Panc1 (cell line): ENCODE measurements at regions not wholly inside any gene's neighbourhood (a gene's known extent, or its start where the extent isn't known, plus 50 kb on each side); places are given as distances from the start of the nearest gene placed in this dataset.

Experiments used
- ATAC-seq: fragments of 200-7000 bp; cut with Tn5 transposase; 2 replicates; pipeline ENCODE4 v1.9.1; 2020; ENCODE audit warnings: mild to moderate bottlenecking, moderate library complexity
- BruUV-seq: library from RNA; stranded (reverse); fragments of 400-500 nt; replicated peaks from 2 replicates; lab custom pipeline; 2021; lab: Mats Ljungman, UMichigan
- CTCF ChIA-PET: fragments of 300-600 bp; sonication (Branson Sonifier 250); formaldehyde crosslinking; loops from one replicate; lab custom pipeline; 2022; ENCODE audit warnings: antibody characterized with exemption; lab: Charles Lee
- POLR2A ChIA-PET: fragments of 300-600 bp; sonication (Branson Sonifier 250); formaldehyde crosslinking; loops from one replicate; lab custom pipeline; 2022; ENCODE audit warnings: antibody characterized with exemption; lab: Charles Lee
- DNase-seq: peaks from one replicate; pipeline ENCODE4 v3.0.0-alpha.2; 2010; ENCODE audit warnings: low read depth, low spot score
- H3K27ac ChIP-seq: 2 replicates; pipeline ENCODE4 v1.5.1; 2011; ENCODE audit warnings: mild to moderate bottlenecking, low read length, inconsistent platforms
- H3K27me3 ChIP-seq: fragments of 200-500 bp; sonication (Bioruptor generic); 2 replicates; pipeline ENCODE4 v1.6.0; 2014; ENCODE audit warnings: low read length, inconsistent platforms; ENCODE audit not compliant: control insufficient read depth, insufficient read depth
- H3K36me3 ChIP-seq: fragments of 200-500 bp; sonication (Bioruptor generic); 2 replicates; pipeline ENCODE4 v1.5.1; 2014; ENCODE audit warnings: inconsistent platforms, mild to moderate bottlenecking, low read length, moderate library complexity; ENCODE audit not compliant: control insufficient read depth, insufficient read depth
- H3K4me1 ChIP-seq: 2 replicates; pipeline ENCODE4 v1.5.1; 2011; ENCODE audit warnings: inconsistent platforms, mild to moderate bottlenecking, low read length, moderate library complexity; ENCODE audit not compliant: control insufficient read depth, insufficient read depth
- H3K4me3 ChIP-seq, 2 experiments: 2 replicates each; pipeline ENCODE4 v1.5.1; 2011 to 2012; ENCODE audit warnings: low read depth in 2 of 2, low read length in 2 of 2, mild to moderate bottlenecking in 2 of 2, inconsistent platforms in 1 of 2, moderate library complexity in 1 of 2
- H3K9me3 ChIP-seq: fragments of 200-500 bp; sonication (Bioruptor generic); 2 replicates; pipeline ENCODE4 v1.5.1; 2014; ENCODE audit warnings: low read depth, mild to moderate bottlenecking, inconsistent platforms, low read length, moderate library complexity; ENCODE audit not compliant: control insufficient read depth, insufficient read depth
- CTCF ChIP-seq: fragments of 450-650 bp; IDR thresholded peaks from 2 replicates; pipeline ENCODE4 v1.5.1; 2017; ENCODE audit warnings: mild to moderate bottlenecking
- POLR2AphosphoS5 ChIP-seq: IDR thresholded peaks from 2 replicates; pipeline ENCODE4 v1.6.1; 2012; ENCODE audit warnings: mild to moderate bottlenecking, low read depth, low read length, moderate library complexity
- REST ChIP-seq, 2 experiments: IDR thresholded peaks; 2 replicates each; pipeline ENCODE4 v1.6.1; 2011 to 2012; ENCODE audit warnings: low read depth in 2 of 2, control low read depth in 1 of 2, low read length in 1 of 2, mild to moderate bottlenecking in 1 of 2, moderate library complexity in 1 of 2; ENCODE audit not compliant: insufficient read depth in 1 of 2
- SIN3A ChIP-seq: IDR thresholded peaks from 2 replicates; pipeline ENCODE4 v1.6.1; 2012; ENCODE audit warnings: low read depth, mild to moderate bottlenecking, low read length, moderate library complexity, borderline replicate concordance; ENCODE audit not compliant: insufficient read depth
- TCF7L2 ChIP-seq: IDR thresholded peaks from 2 replicates; pipeline ENCODE4 v1.6.1; 2011; ENCODE audit warnings: mild to moderate bottlenecking, low read depth, low read length, inconsistent platforms
- in situ Hi-C: cut with HindIII; loops from 2 replicates; pipeline ENCODE4 v1.10.0; 2016; ENCODE audit warnings: low sequenced_read_pairs, low pct_unique_long_range_greater_than_20kb
- intact Hi-C: fragments of 100-400 bp; cut with micrococcal nuclease; formaldehyde crosslinking; loops from one replicate; pipeline ENCODE4 v1.10.0; 2022; ENCODE audit not compliant: unreplicated experiment

GRCh38 chr1:224534731-224535130 lies 81.4 kb upstream of the CNIH3 start:
- BruUV-seq: no TSS peak
- intact Hi-C loops (no loop called here), in situ Hi-C loops (no loop called here)
- no peak overlapping the region for H3K4me3 ChIP-seq
- H3K27me3 ChIP-seq: no peaks in the 10 kb centered on the region
- no peaks in the 10 kb centered on the region for H3K4me1 ChIP-seq
- H3K36me3 ChIP-seq: no peaks in the 10 kb centered on the region
- CTCF ChIA-PET: no interaction called here
- POLR2A ChIA-PET: no interaction called here
- H3K27ac ChIP-seq: no peak overlapping the region
- TF ChIP-seq SIN3A: no peak
- TF ChIP-seq REST (IDR thresholded peaks at IDR 0.05; ENCODE audit: insufficient read depth in 1 of 2, low read depth in 2 of 2, low read length in 1 of 2): no peak
- TF ChIP-seq CTCF: no peak
- no peak for TF ChIP-seq TCF7L2
- TF ChIP-seq POLR2AphosphoS5: no peak
- ATAC-seq (no peak), DNase-seq (no peak)
- H3K9me3 ChIP-seq: no peaks in the 10 kb centered on the region

DNA sequence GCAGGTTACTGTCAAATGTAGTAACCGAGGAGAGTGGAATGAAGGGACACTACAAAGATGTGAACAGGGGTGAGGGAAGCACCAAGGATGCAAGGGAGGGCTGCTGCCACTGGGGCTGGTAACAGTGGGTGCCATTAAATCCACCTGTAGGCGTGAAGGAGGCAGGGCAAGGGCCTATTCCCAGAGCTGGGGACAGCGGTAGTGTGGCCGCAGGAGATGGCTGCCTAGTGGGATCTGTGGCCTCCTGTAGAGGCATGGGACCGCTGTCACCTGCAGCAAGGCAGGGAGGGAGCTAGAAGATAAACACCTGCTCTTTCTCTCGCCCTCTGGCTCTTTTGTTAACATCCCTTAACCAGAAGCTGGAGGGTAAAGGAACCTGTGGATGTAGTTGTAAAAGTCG lies 80.5 kb upstream of the CNIH3 start:
- no peak for ATAC-seq
- no peak for DNase-seq
- in situ Hi-C loops: no loop called here
- no peaks in the 10 kb centered on the region for H3K9me3 ChIP-seq
- CTCF ChIA-PET: no interaction called here
- POLR2A ChIA-PET: no interaction called here
- H3K27ac ChIP-seq: no peak overlapping the region
- TF ChIP-seq POLR2AphosphoS5 (no peak), REST (IDR thresholded peaks at IDR 0.05; ENCODE audit: insufficient read depth in 1 of 2, low read depth in 2 of 2, low read length in 1 of 2) (no peak), SIN3A (no peak), CTCF (no peak), TCF7L2 (no peak)
- H3K4me1 ChIP-seq: no peaks in the 10 kb centered on the region
- intact Hi-C loops: no loop called here
- H3K36me3 ChIP-seq: no peaks in the 10 kb centered on the region
- H3K27me3 ChIP-seq: no peaks in the 10 kb centered on the region
- BruUV-seq: no TSS peak
- H3K4me3 ChIP-seq: no peak overlapping the region
